A549 (cell line): ENCODE measurements at regions not wholly inside any gene's neighbourhood (a gene's known extent, or its start where the extent isn't known, plus 50 kb on each side); places are given as distances from the start of the nearest gene placed in this dataset.

Experiments used
- ATAC-seq, 2 experiments: fragments of 200-7000 bp in 1 of 2; fragments of >200 bp in 1 of 2; cut with Nextera tagmentation in 1 of 2; cut with Tn5 transposase in 1 of 2; 3 replicates each; pipeline versions ENCODE4 v1.8.0 to v1.9.1; 2018 to 2020; ENCODE audit warnings: mild to moderate bottlenecking in 1 of 2, moderate library complexity in 1 of 2
- CTCF ChIA-PET: fragments of 300-600 bp; sonication (Branson Sonifier 250); formaldehyde crosslinking; extraction: SDS; loops from one replicate; lab custom pipeline; 2021; ENCODE audit warnings: antibody characterized with exemption, inconsistent platforms; lab: Yijun Ruan, JAX
- POLR2A ChIA-PET: fragments of 350-600 bp; formaldehyde crosslinking; extraction: SDS; loops from one replicate; lab custom pipeline; 2021; ENCODE audit warnings: antibody characterized with exemption, inconsistent platforms; lab: Yijun Ruan, JAX
- DNase-seq, 2 experiments: peaks; one replicate each; pipeline versions ENCODE4 v3.0.0 to v3.0.0-alpha.2; 2011 to 2016; ENCODE audit warnings: low read depth in 1 of 2, low spot score in 1 of 2
- FAIRE-seq: peaks from 2 replicates; lab custom pipeline; 2011; peaks lifted over from hg19 to GRCh38; lab: Jason Lieb, UNC
- H3K27ac ChIP-seq, 2 experiments: fragments of >200 bp; sonication (Bioruptor Twin); formaldehyde crosslinking; 3 replicates each; pipeline ENCODE4 v1.5.1; 2016 to 2017
- H3K4me1 ChIP-seq: fragments of >200 bp; sonication (Bioruptor Twin); formaldehyde crosslinking; 3 replicates; pipeline ENCODE4 v1.6.1; 2016
- H3K4me2 ChIP-seq: fragments of >200 bp; sonication (Bioruptor Twin); formaldehyde crosslinking; 3 replicates; pipeline ENCODE4 v1.6.1; 2016
- H3K4me3 ChIP-seq: fragments of >200 bp; sonication (Bioruptor Twin); formaldehyde crosslinking; 3 replicates; pipeline ENCODE4 v1.5.1; 2016
- H3K9me3 ChIP-seq: fragments of >200 bp; sonication (Bioruptor Twin); formaldehyde crosslinking; 3 replicates; pipeline ENCODE4 v1.6.1; 2016
- ATOH8 ChIP-seq: fragments of 250-450 bp; sonication (Bioruptor Pico); IDR thresholded peaks from 2 replicates; pipeline ENCODE4 v1.5.0; 2020; ENCODE audit warnings: low read depth, mild to moderate bottlenecking, moderate library complexity
- CTCF ChIP-seq: fragments of >200 bp; sonication (Bioruptor Twin); formaldehyde crosslinking; IDR thresholded peaks from 3 replicates; pipeline ENCODE4 v1.5.1; 2016
- EHMT2 ChIP-seq: fragments of 200-600 bp; sonication (generic); IDR thresholded peaks from 2 replicates; pipeline ENCODE4 v1.6.1; 2016; ENCODE audit warnings: antibody characterized with exemption, low read depth, mild to moderate bottlenecking, moderate library complexity
- ELK1 ChIP-seq: fragments of 150-350 bp; IDR thresholded peaks from 2 replicates; pipeline ENCODE4 v1.6.1; 2014; ENCODE audit warnings: low read depth, mild to moderate bottlenecking, low read length
- FOSB ChIP-seq: fragments of 250-450 bp; sonication (Bioruptor Pico); IDR thresholded peaks from 2 replicates; pipeline ENCODE4 v1.5.0; 2020; ENCODE audit warnings: mild to moderate bottlenecking, moderate library complexity
- FOXS1 ChIP-seq: fragments of 250-450 bp; sonication (Bioruptor Pico); IDR thresholded peaks from 2 replicates; pipeline ENCODE4 v1.5.0; 2020; ENCODE audit warnings: mild to moderate bottlenecking, moderate library complexity
- JUNB ChIP-seq: fragments of >200 bp; sonication (Bioruptor Twin); formaldehyde crosslinking; IDR thresholded peaks from 2 replicates; pipeline ENCODE4 v1.6.1; 2016
- KDM1A ChIP-seq: fragments of 200-600 bp; sonication (generic); IDR thresholded peaks from 2 replicates; pipeline ENCODE4 v1.6.1; 2016; ENCODE audit warnings: low read depth, mild to moderate bottlenecking
- MYC ChIP-seq: IDR thresholded peaks from 2 replicates; pipeline ENCODE4 v1.6.1; 2012; ENCODE audit warnings: mild to moderate bottlenecking, inconsistent platforms, low read length, improper control_type of control experiment, borderline replicate concordance
- NR3C1 ChIP-seq: fragments of >200 bp; sonication (Bioruptor Twin); formaldehyde crosslinking; IDR thresholded peaks from 3 replicates; pipeline ENCODE4 v1.6.1; 2017
- PHF8 ChIP-seq: fragments of 200-600 bp; sonication (generic); IDR thresholded peaks from 2 replicates; pipeline ENCODE4 v1.6.1; 2016; ENCODE audit warnings: low read depth, mild to moderate bottlenecking, antibody characterized with exemption, moderate library complexity, borderline replicate concordance
- RAD21 ChIP-seq, 2 experiments: fragments of >200 bp in 1 of 2; sonication (Bioruptor Twin) in 1 of 2; formaldehyde crosslinking in 1 of 2; IDR thresholded peaks in 1 of 2; conservative IDR thresholded peaks in 1 of 2; 2 replicates in 1 of 2; 3 replicates in 1 of 2; pipeline ENCODE4 v1.6.1; 2012 to 2018; ENCODE audit warnings: inconsistent platforms in 1 of 2
- RCOR1 ChIP-seq: fragments of 150-350 bp; IDR thresholded peaks from 2 replicates; pipeline ENCODE4 v1.6.1; 2014; ENCODE audit warnings: antibody characterized with exemption, low read length, low read depth
- SMC3 ChIP-seq: fragments of >200 bp; sonication (Bioruptor Twin); formaldehyde crosslinking; IDR thresholded peaks from 3 replicates; pipeline ENCODE4 v1.6.1; 2018; ENCODE audit warnings: inconsistent platforms
- TP53 ChIP-seq: fragments of 250-450 bp; sonication (Bioruptor Pico); IDR thresholded peaks from 2 replicates; pipeline ENCODE4 v1.5.0; 2021; ENCODE audit warnings: mild to moderate bottlenecking, moderate library complexity
- ZC3H11A ChIP-seq: fragments of 450-650 bp; IDR thresholded peaks from 2 replicates; pipeline ENCODE4 v1.6.1; 2014; ENCODE audit warnings: antibody characterized with exemption, mild to moderate bottlenecking
- ZFP36 ChIP-seq: fragments of 450-650 bp; IDR thresholded peaks from 2 replicates; pipeline ENCODE4 v1.6.1; 2014; ENCODE audit warnings: borderline replicate concordance; ENCODE audit not compliant: partially characterized antibody
- WGBS: methylation state at CpG from one replicate; pipeline ENCODE4 v1.1.6; 2017; ENCODE audit errors: missing lambda C conversion rate; 5-methylcytosine and 5-hydroxymethylcytosine counted together

GRCh38 chr12:91368613-91369012 lies 186.0 kb upstream of the DCN start:
- ChIA-PET CTCF (no interaction called here), POLR2A (no interaction called here)
- FAIRE-seq = peak; percentile 23

GRCh38 chr12:91367234-91367849 lies 184.7 kb upstream of the DCN start:
- ATAC-seq (peak; percentile 66 to 74; a peak in 4 of 6 replicates), DNase-seq (peak; percentile 23 to 29), FAIRE-seq (peak; percentile 51)
- CTCF ChIA-PET = interaction anchor here (1.4 to 2.5 kb wide), 2 partner anchors 14 to 1282 kb away, joined by 4 to 16 read pairs; no protein-coding TSS in a partner anchor
- Histone ChIP-seq H3K9me3 (no peaks in the 10 kb centered on the region), H3K4me1 (no peaks in the 10 kb centered on the region), H3K27ac (no peak overlapping the region), H3K4me2 (no peak overlapping the region), H3K4me3 (no peak overlapping the region)
- POLR2A ChIA-PET = no interaction called here
- TF ChIP-seq SMC3 (peak; percentile 41), RAD21 (conservative IDR thresholded peaks at IDR 0.05 in 1 of 2, IDR thresholded peaks at IDR 0.05 in 1 of 2) (peak; percentile 42 to 48; a peak in 4 of 5 replicates), NR3C1 (no peak), CTCF (peak; percentile 61)
- 18% methylated on average over 2 of the region's 2 CpGs for WGBS

More at GRCh38 chr12:91368613-91369012, 186.0 kb upstream of the DCN start:
- ATAC-seq (no peak), DNase-seq (no peak)
- no peak overlapping the region for H3K27ac ChIP-seq
- no peaks in the 10 kb centered on the region for H3K9me3 ChIP-seq
- TF ChIP-seq MYC (no peak), ATOH8 (no peak), FOXS1 (CRISPR knock-in tag) (no peak), SMC3 (no peak), ZFP36 (no peak), ZC3H11A (no peak), JUNB (no peak), FOSB (CRISPR knock-in tag) (no peak), CTCF (no peak), EHMT2 (no peak)
- 61% methylated on average over 4 of the region's 4 CpGs for WGBS
- H3K4me3 ChIP-seq = no peak overlapping the region
- H3K4me1 ChIP-seq = no peaks in the 10 kb centered on the region
- no peak overlapping the region for H3K4me2 ChIP-seq

GRCh38 chr12:91364471-91365184 lies 182.0 kb upstream of the DCN start:
- ChIA-PET POLR2A (no interaction called here), CTCF (interaction anchor here (0.6 to 2.5 kb wide), 3 partner anchors 9 to 446 kb away, joined by 3 to 16 read pairs (median 7); no protein-coding TSS in a partner anchor)
- no peak for ATAC-seq
- WGBS = 55% methylated on average over 5 of the region's 5 CpGs
- DNase-seq = no peak
- H3K4me3 ChIP-seq = no peak overlapping the region
- H3K4me2 ChIP-seq = no peak overlapping the region
- H3K4me1 ChIP-seq = no peaks in the 10 kb centered on the region
- FAIRE-seq = no peak
- no peak overlapping the region for H3K27ac ChIP-seq
- no peaks in the 10 kb centered on the region for H3K9me3 ChIP-seq
- TF ChIP-seq PHF8 = no peak
- no peak for TF ChIP-seq FOXS1 (CRISPR knock-in tag)
- no peak for TF ChIP-seq RCOR1
- no peak for TF ChIP-seq KDM1A
- TF ChIP-seq ZFP36 = no peak
- TF ChIP-seq ELK1 = no peak
- no peak for TF ChIP-seq TP53 (CRISPR knock-in tag)
- no peak for TF ChIP-seq CTCF
